GM23338 (cell line): ENCODE measurements at regions not wholly inside any gene's neighbourhood (a gene's known extent, or its start where the extent isn't known, plus 50 kb on each side); places are given as distances from the start of the nearest gene placed in this dataset.

ENCODE experiments used
- ATAC-seq: fragments of 200-7000 bp; cut with Tn5 transposase; 3 replicates; pipeline ENCODE4 v1.9.1; 2020
- DNase-seq: peaks from one replicate; pipeline ENCODE4 v3.0.0-alpha.2; 2015; ENCODE audit warnings: low spot score
- H2AFZ ChIP-seq: fragments of 200-600 bp; sonication (generic); 2 replicates; pipeline ENCODE4 v1.8.0; 2016; ENCODE audit warnings: antibody characterized with exemption, mild to moderate bottlenecking, moderate library complexity
- H3F3A ChIP-seq: fragments of 200-600 bp; sonication (generic); replicated peaks from 2 replicates; pipeline ENCODE4 v1.8.0; 2017; ENCODE audit warnings: antibody characterized with exemption, mixed run types, low read depth
- H3K27ac ChIP-seq: fragments of 200-600 bp; sonication (generic); 2 replicates; pipeline ENCODE4 v1.6.1; 2016; ENCODE audit warnings: low read depth
- H3K27me3 ChIP-seq: fragments of 200-600 bp; sonication (generic); 2 replicates; pipeline ENCODE4 v1.8.0; 2016; ENCODE audit warnings: mild to moderate bottlenecking, mixed run types, moderate library complexity; ENCODE audit not compliant: insufficient read depth
- H3K36me3 ChIP-seq: fragments of 200-600 bp; sonication (generic); 2 replicates; pipeline ENCODE4 v1.8.0; 2016; ENCODE audit warnings: mild to moderate bottlenecking; ENCODE audit not compliant: insufficient read depth
- H3K4me1 ChIP-seq: fragments of 200-600 bp; sonication (generic); 2 replicates; pipeline ENCODE4 v1.8.0; 2016; ENCODE audit warnings: mild to moderate bottlenecking, moderate library complexity; ENCODE audit not compliant: insufficient read depth
- H3K4me2 ChIP-seq: fragments of 200-600 bp; sonication (generic); 2 replicates; pipeline ENCODE4 v1.7.1; 2017; ENCODE audit warnings: mixed run types
- H3K4me3 ChIP-seq: fragments of 200-600 bp; sonication (generic); 2 replicates; pipeline ENCODE4 v1.6.1; 2016; ENCODE audit warnings: mixed run types
- H3K79me2 ChIP-seq: fragments of 200-600 bp; sonication (generic); replicated peaks from 2 replicates; pipeline ENCODE4 v1.8.0; 2017; ENCODE audit warnings: mild to moderate bottlenecking; ENCODE audit not compliant: insufficient read depth
- H3K9me2 ChIP-seq: fragments of 200-600 bp; sonication (generic); 2 replicates; pipeline ENCODE4 v1.8.0; 2017; ENCODE audit not compliant: insufficient read depth
- H4K20me1 ChIP-seq: fragments of 200-600 bp; sonication (generic); replicated peaks from 2 replicates; pipeline ENCODE4 v1.8.0; 2017; ENCODE audit warnings: mild to moderate bottlenecking; ENCODE audit not compliant: insufficient read depth
- H3K27ac Mint-ChIP-seq: 2 replicates; pipeline ENCODE4 v1.8.0; 2020; ENCODE audit warnings: inconsistent platforms, mild to moderate bottlenecking, moderate library complexity, mixed read lengths
- H3K27me3 Mint-ChIP-seq: 3 replicates; pipeline ENCODE4 v1.8.0; 2022; ENCODE audit warnings: low read depth, mild to moderate bottlenecking, moderate library complexity, mixed read lengths, inconsistent platforms; ENCODE audit not compliant: insufficient read depth, poor library complexity
- H3K36me3 Mint-ChIP-seq: 3 replicates; pipeline ENCODE4 v1.8.0; 2021; ENCODE audit warnings: low read depth, mild to moderate bottlenecking, inconsistent platforms, moderate library complexity, mixed read lengths
- H3K4me1 Mint-ChIP-seq: 3 replicates; pipeline ENCODE4 v1.8.0; 2020; ENCODE audit warnings: mild to moderate bottlenecking, inconsistent platforms, mixed read lengths
- H3K4me3 Mint-ChIP-seq: 3 replicates; pipeline ENCODE4 v1.8.0; 2021; ENCODE audit warnings: moderate library complexity, mild to moderate bottlenecking, inconsistent platforms, mixed read lengths
- H3K9me3 Mint-ChIP-seq: 3 replicates; pipeline ENCODE4 v1.8.0; 2020; ENCODE audit warnings: moderate library complexity, mild to moderate bottlenecking, inconsistent platforms, mixed read lengths
- CREB1 ChIP-seq: fragments of 250-450 bp; sonication (Bioruptor Pico); IDR thresholded peaks from 2 replicates; pipeline ENCODE4 v1.5.0; 2020; ENCODE audit warnings: low read depth, mild to moderate bottlenecking, moderate library complexity
- ETS1 ChIP-seq: IDR thresholded peaks from 2 replicates; pipeline ENCODE4 v1.6.1; 2016; ENCODE audit warnings: antibody characterized with exemption
- EZH2 ChIP-seq: fragments of 200-600 bp; sonication (generic); IDR thresholded peaks from one replicate; pipeline ENCODE4 v1.8.0; 2017; ENCODE audit warnings: antibody characterized with exemption, mild to moderate bottlenecking, low read depth; ENCODE audit not compliant: unreplicated experiment
- EZH2phosphoT487 ChIP-seq: fragments of 200-600 bp; sonication (generic); IDR thresholded peaks from one replicate; pipeline ENCODE4 v1.8.1; 2018; ENCODE audit warnings: antibody characterized with exemption; ENCODE audit not compliant: unreplicated experiment
- JUNB ChIP-seq: IDR thresholded peaks from one replicate; pipeline ENCODE4 v1.6.1; 2016; ENCODE audit warnings: antibody characterized with exemption; ENCODE audit not compliant: unreplicated experiment
- NANOG ChIP-seq: IDR thresholded peaks from 2 replicates; pipeline ENCODE4 v1.6.1; 2016; ENCODE audit warnings: antibody characterized with exemption, borderline replicate concordance
- STAT1 ChIP-seq: IDR thresholded peaks from one replicate; pipeline ENCODE4 v1.6.1; 2016; ENCODE audit warnings: antibody characterized with exemption; ENCODE audit not compliant: unreplicated experiment
- ZNF114 ChIP-seq: fragments of 250-450 bp; sonication (Bioruptor Pico); IDR thresholded peaks from 2 replicates; pipeline ENCODE4 v1.5.0; 2020; ENCODE audit warnings: mild to moderate bottlenecking, moderate library complexity
- ZNF331 ChIP-seq: fragments of 250-450 bp; sonication (Bioruptor Pico); IDR thresholded peaks from 2 replicates; pipeline ENCODE4 v1.5.0; 2020; ENCODE audit warnings: low read depth, mild to moderate bottlenecking, moderate library complexity
- TF ChIP-seq, protein P1 (sequence below): IDR thresholded peaks from one replicate; pipeline ENCODE4 v1.6.1; 2018; ENCODE audit warnings: antibody characterized with exemption; ENCODE audit not compliant: unreplicated experiment

DNA sequence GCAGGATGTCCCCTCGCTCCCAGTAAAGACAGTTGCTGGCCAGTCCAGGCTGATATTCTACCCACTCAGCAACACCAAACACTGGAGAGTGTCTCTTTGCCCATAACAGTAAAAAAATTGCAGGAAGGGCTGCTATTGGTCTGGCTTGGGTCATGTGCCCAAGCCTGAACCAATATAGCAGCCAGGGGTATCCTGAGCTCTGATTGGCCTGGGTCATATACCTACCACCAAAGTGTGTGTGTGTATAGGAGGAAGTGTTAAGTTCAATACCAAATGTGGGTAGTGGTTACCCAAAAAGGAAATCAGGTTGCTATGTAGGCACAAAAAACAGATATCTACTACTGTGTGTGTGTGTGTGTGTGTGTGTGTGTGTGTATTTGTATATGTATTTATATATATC is 373.2 kb downstream of the BCOR start (continued):
- TF ChIP-seq, protein P1, sequence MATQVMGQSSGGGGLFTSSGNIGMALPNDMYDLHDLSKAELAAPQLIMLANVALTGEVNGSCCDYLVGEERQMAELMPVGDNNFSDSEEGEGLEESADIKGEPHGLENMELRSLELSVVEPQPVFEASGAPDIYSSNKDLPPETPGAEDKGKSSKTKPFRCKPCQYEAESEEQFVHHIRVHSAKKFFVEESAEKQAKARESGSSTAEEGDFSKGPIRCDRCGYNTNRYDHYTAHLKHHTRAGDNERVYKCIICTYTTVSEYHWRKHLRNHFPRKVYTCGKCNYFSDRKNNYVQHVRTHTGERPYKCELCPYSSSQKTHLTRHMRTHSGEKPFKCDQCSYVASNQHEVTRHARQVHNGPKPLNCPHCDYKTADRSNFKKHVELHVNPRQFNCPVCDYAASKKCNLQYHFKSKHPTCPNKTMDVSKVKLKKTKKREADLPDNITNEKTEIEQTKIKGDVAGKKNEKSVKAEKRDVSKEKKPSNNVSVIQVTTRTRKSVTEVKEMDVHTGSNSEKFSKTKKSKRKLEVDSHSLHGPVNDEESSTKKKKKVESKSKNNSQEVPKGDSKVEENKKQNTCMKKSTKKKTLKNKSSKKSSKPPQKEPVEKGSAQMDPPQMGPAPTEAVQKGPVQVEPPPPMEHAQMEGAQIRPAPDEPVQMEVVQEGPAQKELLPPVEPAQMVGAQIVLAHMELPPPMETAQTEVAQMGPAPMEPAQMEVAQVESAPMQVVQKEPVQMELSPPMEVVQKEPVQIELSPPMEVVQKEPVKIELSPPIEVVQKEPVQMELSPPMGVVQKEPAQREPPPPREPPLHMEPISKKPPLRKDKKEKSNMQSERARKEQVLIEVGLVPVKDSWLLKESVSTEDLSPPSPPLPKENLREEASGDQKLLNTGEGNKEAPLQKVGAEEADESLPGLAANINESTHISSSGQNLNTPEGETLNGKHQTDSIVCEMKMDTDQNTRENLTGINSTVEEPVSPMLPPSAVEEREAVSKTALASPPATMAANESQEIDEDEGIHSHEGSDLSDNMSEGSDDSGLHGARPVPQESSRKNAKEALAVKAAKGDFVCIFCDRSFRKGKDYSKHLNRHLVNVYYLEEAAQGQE = no peak
- no peak for TF ChIP-seq CREB1 (CRISPR knock-in tag)
- TF ChIP-seq ZNF114 (CRISPR knock-in tag) = no peak
- TF ChIP-seq NANOG = no peak

- Histone ChIP-seq H3K4me2 (no peak overlapping the region), H3K9me2 (no peaks in the 10 kb centered on the region), H3K4me1 (no peaks in the 10 kb centered on the region), H2AFZ (no peak overlapping the region), H3K4me3 (no peak overlapping the region), H3K27ac (no peak overlapping the region), H3K79me2 (no peaks in the 10 kb centered on the region), H3F3A (no peaks in the 10 kb centered on the region), H3K27me3 (no peaks in the 10 kb centered on the region), H4K20me1 (no peaks in the 10 kb centered on the region), H3K36me3 (no peaks in the 10 kb centered on the region)
- Mint-ChIP-seq H3K27me3 (peaks cover 5% of the 10 kb centered on the region), H3K36me3 (no peaks in the 10 kb centered on the region), H3K9me3 (no peaks in the 10 kb centered on the region), H3K27ac (no peak overlapping the region), H3K4me1 (peaks cover 2% of the 10 kb centered on the region; the same call in 2 of the 3 replicates), H3K4me3 (no peak overlapping the region)
- ATAC-seq = no peak
- no peak for DNase-seq
- TF ChIP-seq CREB1 (CRISPR knock-in tag) = no peak
- no peak for TF ChIP-seq ZNF114 (CRISPR knock-in tag)
- no peak for TF ChIP-seq EZH2phosphoT487
- TF ChIP-seq ZNF331 = no peak
- TF ChIP-seq, protein P1 = no peak
- TF ChIP-seq JUNB = no peak
- TF ChIP-seq EZH2 = no peak
- TF ChIP-seq ETS1 = no peak
- no peak for TF ChIP-seq NANOG
- TF ChIP-seq STAT1 = no peak
Measured at GRCh38 chrX:39725114-39725513, 372.6 kb downstream of the BCOR start.
